HFF-Myc (cell line): ENCODE measurements at regions not wholly inside any gene's neighbourhood (a gene's known extent, or its start where the extent isn't known, plus 50 kb on each side); places are given as distances from the start of the nearest gene placed in this dataset.

ENCODE experiments used
- DNase-seq: peaks from one replicate; pipeline ENCODE4 v3.0.0-alpha.2; 2011; ENCODE audit warnings: low read depth; ENCODE audit errors: extremely low read depth
- H3K4me3 ChIP-seq: replicated peaks from 2 replicates; pipeline ENCODE4 v1.5.1; 2011; ENCODE audit warnings: low read depth, mild to moderate bottlenecking, control low read depth, low read length
- TF ChIP-seq, protein P1 (sequence below): IDR thresholded peaks from 2 replicates; pipeline ENCODE4 v1.5.1; 2012; ENCODE audit warnings: mild to moderate bottlenecking, low read depth, low read length, control low read depth; ENCODE audit errors: missing control alignments

- DNase-seq: no peak
- no peak overlapping the region for H3K4me3 ChIP-seq
- TF ChIP-seq, protein P1, sequence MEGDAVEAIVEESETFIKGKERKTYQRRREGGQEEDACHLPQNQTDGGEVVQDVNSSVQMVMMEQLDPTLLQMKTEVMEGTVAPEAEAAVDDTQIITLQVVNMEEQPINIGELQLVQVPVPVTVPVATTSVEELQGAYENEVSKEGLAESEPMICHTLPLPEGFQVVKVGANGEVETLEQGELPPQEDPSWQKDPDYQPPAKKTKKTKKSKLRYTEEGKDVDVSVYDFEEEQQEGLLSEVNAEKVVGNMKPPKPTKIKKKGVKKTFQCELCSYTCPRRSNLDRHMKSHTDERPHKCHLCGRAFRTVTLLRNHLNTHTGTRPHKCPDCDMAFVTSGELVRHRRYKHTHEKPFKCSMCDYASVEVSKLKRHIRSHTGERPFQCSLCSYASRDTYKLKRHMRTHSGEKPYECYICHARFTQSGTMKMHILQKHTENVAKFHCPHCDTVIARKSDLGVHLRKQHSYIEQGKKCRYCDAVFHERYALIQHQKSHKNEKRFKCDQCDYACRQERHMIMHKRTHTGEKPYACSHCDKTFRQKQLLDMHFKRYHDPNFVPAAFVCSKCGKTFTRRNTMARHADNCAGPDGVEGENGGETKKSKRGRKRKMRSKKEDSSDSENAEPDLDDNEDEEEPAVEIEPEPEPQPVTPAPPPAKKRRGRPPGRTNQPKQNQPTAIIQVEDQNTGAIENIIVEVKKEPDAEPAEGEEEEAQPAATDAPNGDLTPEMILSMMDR: no peak
Measured at GRCh38 chr6:139423971-139424667, 49.7 kb upstream of the CITED2 start.
